ENCODE measurements at regions not wholly inside any gene's neighbourhood (a gene's known extent, or its start where the extent isn't known, plus 50 kb on each side); places are given as distances from the start of the nearest gene placed in this dataset.
A peak's percentile ranks its signal among the peaks of the same experiment; 100 is the strongest.
"Not testable (repeated sequence)": the region's sequence is repeated elsewhere in the genome, so short reads cannot be mapped to it uniquely, and the experiment has no call there.

- H3K4me1 Mint-ChIP-seq = peaks cover 44 to 89% (median 79%) of the 10 kb centered on the region in 7 donors
- DNase-seq; CTCF ChIA-PET; H3K9me3 ChIP-seq (ENCODE audit: control insufficient read depth in 2 of 3, low read length in 3 of 3); ATAC-seq; POLR2A ChIA-PET; H3K36me3 ChIP-seq (ENCODE audit: control insufficient read depth in 2 of 3, insufficient read depth in 3 of 3, low read length in 3 of 3); H3K27me3 ChIP-seq (ENCODE audit: control insufficient read depth in 2 of 2, insufficient read depth in 2 of 2, low read length in 2 of 2); H3K4me3 ChIP-seq (ENCODE audit: low read length); H3K27me3 Mint-ChIP-seq: not testable (repeated sequence)
- intact Hi-C loops (cut with micrococcal nuclease) = loop anchor here (2.0 to 10.0 kb wide), 7 partner anchors 21 to 281 kb away; no protein-coding TSS in a partner anchor
- H3K27ac Mint-ChIP-seq = peak overlapping the region; percentile 89 to 98 (median 93)
- H3K27ac ChIP-seq (ENCODE audit: low read depth, low read length) = peak overlapping the region; percentile 57
- peaks cover 0 to 26% (median 5%) of the 10 kb centered on the region in 11 donors for H3K9me3 Mint-ChIP-seq
- H3K36me3 Mint-ChIP-seq = peaks cover 0 to 28% (median 7%) of the 10 kb centered on the region in 5 donors
- peak overlapping the region; percentile 74 to 87 (median 80) for H3K4me3 Mint-ChIP-seq
- H3K4me1 ChIP-seq (ENCODE audit: control insufficient read depth in 2 of 2, insufficient read depth in 2 of 2, low read length in 2 of 2) = peaks cover 50 to 53% of the 10 kb centered on the region in 2 donors
Observed at GRCh38 chr10:11403646-11404045, 207.8 kb downstream of the USP6NL start.

DNA sequence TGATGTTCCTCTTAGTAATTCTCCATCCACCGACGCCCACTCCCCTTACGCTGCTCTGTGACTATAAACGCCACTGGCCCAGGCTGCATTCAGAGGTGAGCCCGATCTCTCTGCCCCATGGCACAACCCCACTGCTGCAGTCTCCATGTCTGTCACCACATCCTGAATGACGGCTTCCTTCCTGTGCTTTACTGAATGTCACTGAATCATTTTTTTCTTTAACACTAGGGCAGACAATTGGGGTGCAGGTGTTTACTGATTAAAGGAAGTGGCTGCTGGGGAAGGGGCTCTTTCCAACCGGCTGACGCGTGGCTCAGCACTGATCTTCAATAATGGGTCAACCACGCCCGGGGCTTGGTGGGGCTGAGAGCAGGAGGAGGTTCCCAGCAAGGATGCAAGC, 208.3 kb downstream of the USP6NL start:
- Histone ChIP-seq H3K4me1 (ENCODE audit: control insufficient read depth in 2 of 2, insufficient read depth in 2 of 2, low read length in 2 of 2) (peaks cover 45 to 48% of the 10 kb centered on the region in 2 donors), H3K36me3 (ENCODE audit: control insufficient read depth in 2 of 3, insufficient read depth in 3 of 3, low read length in 3 of 3) (no peaks in the 10 kb centered on the region), H3K4me3 (ENCODE audit: low read length) (peak overlapping the region; percentile 45), H3K27ac (ENCODE audit: low read depth, low read length) (peak overlapping the region; percentile 57), H3K27me3 (ENCODE audit: control insufficient read depth in 2 of 2, insufficient read depth in 2 of 2, low read length in 2 of 2) (no peaks in the 10 kb centered on the region), H3K9me3 (ENCODE audit: control insufficient read depth in 2 of 3, low read length in 3 of 3) (no peaks in the 10 kb centered on the region)
- Mint-ChIP-seq H3K27me3 (no peaks in the 10 kb centered on the region), H3K4me3 (peak overlapping the region; percentile 74 to 87 (median 80)), H3K27ac (peak overlapping the region; percentile 89 to 98 (median 93)), H3K36me3 (peaks cover 0 to 28% (median 7%) of the 10 kb centered on the region in 5 donors), H3K4me1 (peaks cover 46 to 89% (median 81%) of the 10 kb centered on the region in 7 donors), H3K9me3 (peaks cover 0 to 26% (median 5%) of the 10 kb centered on the region in 11 donors)
- DNase-seq = peak; percentile 25 to 90 (median 84)
- CTCF ChIA-PET = no interaction called here
- POLR2A ChIA-PET = no interaction called here
- peak; percentile 95 for ATAC-seq
- intact Hi-C loops (cut with micrococcal nuclease) = loop anchor here (2.0 to 10.0 kb wide), 7 partner anchors 22 to 282 kb away; no protein-coding TSS in a partner anchor

- DNase-seq (no peak), ATAC-seq (no peak)
- H3K9me3 ChIP-seq (ENCODE audit: control insufficient read depth in 2 of 3, low read length in 3 of 3) = no peaks in the 10 kb centered on the region
- Mint-ChIP-seq H3K9me3 (peaks cover 0 to 23% (median 3%) of the 10 kb centered on the region in 11 donors), H3K36me3 (peaks cover 0 to 23% (median 7%) of the 10 kb centered on the region in 5 donors), H3K4me1 (peaks cover 43 to 82% (median 76%) of the 10 kb centered on the region in 7 donors), H3K27me3 (no peaks in the 10 kb centered on the region), H3K4me3 (peak overlapping the region; percentile 48 to 80 (median 70)), H3K27ac (peak overlapping the region; percentile 83 to 98 (median 92))
- intact Hi-C loops (cut with micrococcal nuclease) = loop anchor here (2.0 to 10.0 kb wide), 7 partner anchors 22 to 282 kb away; no protein-coding TSS in a partner anchor
- H3K27me3 ChIP-seq (ENCODE audit: control insufficient read depth in 2 of 2, insufficient read depth in 2 of 2, low read length in 2 of 2) = no peaks in the 10 kb centered on the region
- ChIA-PET CTCF (no interaction called here), POLR2A (no interaction called here)
- peaks cover 39 to 41% of the 10 kb centered on the region in 2 donors for H3K4me1 ChIP-seq (ENCODE audit: control insufficient read depth in 2 of 2, insufficient read depth in 2 of 2, low read length in 2 of 2)
- no peaks in the 10 kb centered on the region for H3K36me3 ChIP-seq (ENCODE audit: control insufficient read depth in 2 of 3, insufficient read depth in 3 of 3, low read length in 3 of 3)
- peak overlapping the region; percentile 57 for H3K27ac ChIP-seq (ENCODE audit: low read depth, low read length)
- H3K4me3 ChIP-seq (ENCODE audit: low read length) = no peak overlapping the region
Observed at GRCh38 chr10:11402392-11402791, 209.1 kb downstream of the USP6NL start.

GRCh38 chr10:11401264-11402235, 209.9 kb downstream of the USP6NL start:
- Histone ChIP-seq H3K9me3 (ENCODE audit: control insufficient read depth in 2 of 3, low read length in 3 of 3) (no peaks in the 10 kb centered on the region), H3K36me3 (ENCODE audit: control insufficient read depth in 2 of 3, insufficient read depth in 3 of 3, low read length in 3 of 3) (no peaks in the 10 kb centered on the region), H3K4me3 (ENCODE audit: low read length) (no peak overlapping the region), H3K4me1 (ENCODE audit: control insufficient read depth in 2 of 2, insufficient read depth in 2 of 2, low read length in 2 of 2) (peaks cover 34 to 39% of the 10 kb centered on the region in 2 donors), H3K27me3 (ENCODE audit: control insufficient read depth in 2 of 2, insufficient read depth in 2 of 2, low read length in 2 of 2) (no peaks in the 10 kb centered on the region), H3K27ac (ENCODE audit: low read depth, low read length) (peak overlapping the region; percentile 57)
- peaks cover 0 to 15% (median 5%) of the 10 kb centered on the region in 5 donors for H3K36me3 Mint-ChIP-seq
- intact Hi-C loops (cut with micrococcal nuclease) = loop anchor here (2.0 to 10.0 kb wide), 7 partner anchors 23 to 283 kb away; no protein-coding TSS in a partner anchor
- ChIA-PET CTCF (no interaction called here), POLR2A (interaction anchor here (1.4 kb wide), 1 partner anchor 89 kb away, joined by 3 read pairs; no protein-coding TSS in a partner anchor)
- H3K4me1 Mint-ChIP-seq = peaks cover 35 to 74% (median 68%) of the 10 kb centered on the region in 7 donors
- peak overlapping the region; percentile 53 to 80 (median 70) for H3K4me3 Mint-ChIP-seq
- H3K9me3 Mint-ChIP-seq = peaks cover 0 to 14% (median 2%) of the 10 kb centered on the region in 11 donors
- no peak for ATAC-seq
- no peaks in the 10 kb centered on the region for H3K27me3 Mint-ChIP-seq
- H3K27ac Mint-ChIP-seq = peak overlapping the region; percentile 83 to 98 (median 92)
- DNase-seq = peak in 4 of 9 donors; percentile 12 to 17 (median 14)

DNA sequence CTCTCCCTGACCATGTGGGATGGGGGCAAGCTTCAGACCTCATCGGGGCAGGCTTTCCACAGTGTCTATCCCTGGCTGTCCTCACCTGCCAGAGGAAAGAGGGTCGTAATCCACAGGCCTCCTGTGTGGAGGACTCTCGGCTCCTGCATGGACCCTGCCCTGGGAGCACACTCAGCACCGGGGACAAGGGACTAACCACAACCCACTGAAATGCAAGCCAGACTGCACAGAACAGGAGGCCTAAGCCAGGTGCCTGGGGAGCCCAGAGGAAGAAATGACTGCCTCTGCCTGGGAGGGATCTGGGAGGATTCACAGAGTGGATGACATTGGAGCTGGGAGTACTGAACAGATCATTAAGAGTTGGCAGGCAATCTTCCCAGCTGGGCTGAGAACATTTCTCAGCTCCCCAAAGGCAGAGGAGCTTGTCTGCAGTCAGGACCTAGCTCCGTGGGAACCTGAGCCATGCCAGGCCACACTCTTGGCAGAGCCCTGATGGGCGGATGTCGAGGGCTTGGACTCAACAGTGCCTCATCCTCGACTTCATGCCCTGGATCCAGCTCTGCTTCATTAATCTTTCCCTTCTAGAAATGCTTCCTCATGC, 213.4 kb downstream of the USP6NL start:
- H3K36me3 Mint-ChIP-seq = peaks cover 0 to 7% (median 0%) of the 10 kb centered on the region in 5 donors
- Histone ChIP-seq H3K27ac (ENCODE audit: low read depth, low read length) (no peak overlapping the region), H3K9me3 (ENCODE audit: control insufficient read depth in 2 of 3, low read length in 3 of 3) (no peaks in the 10 kb centered on the region), H3K4me3 (ENCODE audit: low read length) (no peak overlapping the region), H3K4me1 (ENCODE audit: control insufficient read depth in 2 of 2, insufficient read depth in 2 of 2, low read length in 2 of 2) (peaks cover 24 to 27% of the 10 kb centered on the region in 2 donors), H3K27me3 (ENCODE audit: control insufficient read depth in 2 of 2, insufficient read depth in 2 of 2, low read length in 2 of 2) (no peaks in the 10 kb centered on the region), H3K36me3 (ENCODE audit: control insufficient read depth in 2 of 3, insufficient read depth in 3 of 3, low read length in 3 of 3) (no peaks in the 10 kb centered on the region)
- H3K27me3 Mint-ChIP-seq = peaks cover 0 to 5% (median 0%) of the 10 kb centered on the region in 5 donors
- peaks cover 0 to 6% (median 0%) of the 10 kb centered on the region in 11 donors for H3K9me3 Mint-ChIP-seq
- peak overlapping the region in 7 of 9 donors; percentile 5 to 94 (median 40) for H3K27ac Mint-ChIP-seq
- DNase-seq (no peak), ATAC-seq (no peak)
- CTCF ChIA-PET = interaction anchor here (0.6 kb wide), 1 partner anchor 26 kb away, joined by 3 read pairs; no protein-coding TSS in a partner anchor
- peaks cover 29 to 70% (median 47%) of the 10 kb centered on the region in 7 donors for H3K4me1 Mint-ChIP-seq
- intact Hi-C loops (cut with micrococcal nuclease) = no loop called here
- POLR2A ChIA-PET = no interaction called here
- H3K4me3 Mint-ChIP-seq = no peak overlapping the region
